ENCODE measurements at regions not wholly inside any gene's neighbourhood (a gene's known extent, or its start where the extent isn't known, plus 50 kb on each side); places are given as distances from the start of the nearest gene placed in this dataset.

DNA sequence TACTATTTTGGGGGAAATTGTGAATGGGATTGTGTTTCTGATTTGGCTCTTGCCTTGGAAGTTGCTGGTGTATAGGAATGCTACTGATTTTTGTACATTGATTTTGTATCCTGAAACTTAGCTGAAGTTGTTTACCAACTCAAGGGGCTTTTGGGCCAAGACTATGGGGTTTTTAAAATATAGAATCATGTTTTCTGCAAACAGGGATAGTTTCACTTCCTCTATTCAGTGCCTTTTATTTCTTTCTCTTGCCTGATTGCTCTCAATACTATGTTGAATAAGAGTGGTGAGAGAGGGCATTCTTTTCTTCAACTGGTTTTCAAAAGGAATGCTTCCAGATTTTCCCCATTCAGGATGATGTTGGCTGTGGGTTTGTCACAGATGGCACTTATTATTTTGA, 1383.8 kb upstream of the ACVR2A start:
- POLR2A ChIA-PET, result no interaction called here
- RAD21 ChIA-PET (ENCODE audit: low non-redundant PET in 1 of 2, low total read pairs in 2 of 2, uncharacterized antibody in 2 of 2, unreplicated experiment in 2 of 2), result no interaction called here

More for the DNA sequence above, 1383.8 kb upstream of the ACVR2A start:
- H3K9me2 ChIP-seq (ENCODE audit: insufficient read depth), result no peaks in the 10 kb centered on the region
- no peaks in the 10 kb centered on the region; the same call in 1 of the 2 replicates for H4K20me1 ChIP-seq (ENCODE audit: insufficient read depth)
- no TSS peak for BruUV-seq (replicated peaks)
- intact Hi-C loops (cut with micrococcal nuclease), result no loop called here
- H3K9ac ChIP-seq (ENCODE audit: low read length), result no peak overlapping the region
- no peak for TF ChIP-seq ZNF274 (IDR thresholded peaks at IDR 0.05; ENCODE audit: low read depth, low read length)
- no peak for TF ChIP-seq SRF (IDR thresholded peaks at IDR 0.05; ENCODE audit: low read depth)
- TF ChIP-seq POLR2A (IDR thresholded peaks at IDR 0.05; ENCODE audit: borderline replicate concordance, extremely low read depth, insufficient read depth, insufficient read length), result no peak
- TF ChIP-seq ELF1 (IDR thresholded peaks at IDR 0.05; ENCODE audit: borderline replicate concordance, low read depth), result no peak
- no peak for TF ChIP-seq EGR1 (IDR thresholded peaks at IDR 0.05; ENCODE audit: low read depth)
- TF ChIP-seq, protein P1, sequence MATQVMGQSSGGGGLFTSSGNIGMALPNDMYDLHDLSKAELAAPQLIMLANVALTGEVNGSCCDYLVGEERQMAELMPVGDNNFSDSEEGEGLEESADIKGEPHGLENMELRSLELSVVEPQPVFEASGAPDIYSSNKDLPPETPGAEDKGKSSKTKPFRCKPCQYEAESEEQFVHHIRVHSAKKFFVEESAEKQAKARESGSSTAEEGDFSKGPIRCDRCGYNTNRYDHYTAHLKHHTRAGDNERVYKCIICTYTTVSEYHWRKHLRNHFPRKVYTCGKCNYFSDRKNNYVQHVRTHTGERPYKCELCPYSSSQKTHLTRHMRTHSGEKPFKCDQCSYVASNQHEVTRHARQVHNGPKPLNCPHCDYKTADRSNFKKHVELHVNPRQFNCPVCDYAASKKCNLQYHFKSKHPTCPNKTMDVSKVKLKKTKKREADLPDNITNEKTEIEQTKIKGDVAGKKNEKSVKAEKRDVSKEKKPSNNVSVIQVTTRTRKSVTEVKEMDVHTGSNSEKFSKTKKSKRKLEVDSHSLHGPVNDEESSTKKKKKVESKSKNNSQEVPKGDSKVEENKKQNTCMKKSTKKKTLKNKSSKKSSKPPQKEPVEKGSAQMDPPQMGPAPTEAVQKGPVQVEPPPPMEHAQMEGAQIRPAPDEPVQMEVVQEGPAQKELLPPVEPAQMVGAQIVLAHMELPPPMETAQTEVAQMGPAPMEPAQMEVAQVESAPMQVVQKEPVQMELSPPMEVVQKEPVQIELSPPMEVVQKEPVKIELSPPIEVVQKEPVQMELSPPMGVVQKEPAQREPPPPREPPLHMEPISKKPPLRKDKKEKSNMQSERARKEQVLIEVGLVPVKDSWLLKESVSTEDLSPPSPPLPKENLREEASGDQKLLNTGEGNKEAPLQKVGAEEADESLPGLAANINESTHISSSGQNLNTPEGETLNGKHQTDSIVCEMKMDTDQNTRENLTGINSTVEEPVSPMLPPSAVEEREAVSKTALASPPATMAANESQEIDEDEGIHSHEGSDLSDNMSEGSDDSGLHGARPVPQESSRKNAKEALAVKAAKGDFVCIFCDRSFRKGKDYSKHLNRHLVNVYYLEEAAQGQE (IDR thresholded peaks at IDR 0.05; ENCODE audit: low read depth), result no peak
- no peak for TF ChIP-seq RAD21 (IDR thresholded peaks at IDR 0.05; ENCODE audit: low read depth)
- TF ChIP-seq SIN3A (IDR thresholded peaks at IDR 0.05; ENCODE audit: low read depth), result no peak
- H3K36me3 ChIP-seq (ENCODE audit: control insufficient read depth in 1 of 2, insufficient read depth in 2 of 2, low read length in 2 of 2), result no peaks in the 10 kb centered on the region
- no peaks in the 10 kb centered on the region for H3K4me1 ChIP-seq (ENCODE audit: control insufficient read depth in 1 of 2, insufficient read depth in 2 of 2, low read length in 2 of 2)
- H3K79me2 ChIP-seq (ENCODE audit: insufficient read depth, low read length), result no peaks in the 10 kb centered on the region
- no peak overlapping the region for H2AFZ ChIP-seq (ENCODE audit: low read depth, low read length, poor library complexity, severe bottlenecking)
- H3K27ac ChIP-seq (ENCODE audit: low read depth, low read length), result no peak overlapping the region
- CTCF ChIA-PET, result no interaction called here
- H3K4me3 ChIP-seq (replicated peaks in 1 of 2; ENCODE audit: low read depth in 1 of 2, low read length in 2 of 2), result no peak overlapping the region
- H3K4me2 ChIP-seq (ENCODE audit: low read length), result no peak overlapping the region
- ATAC-seq (no peak), DNase-seq (ENCODE audit: low read depth, low spot score) (no peak)
- H3K27me3 ChIP-seq (ENCODE audit: insufficient read depth, low read length), result no peaks in the 10 kb centered on the region
- peaks cover 0 to 4% of the 10 kb centered on the region in 2 experiments; a peak in 1 of 4 replicates for H3K9me3 ChIP-seq (ENCODE audit: control insufficient read depth in 1 of 2, insufficient read depth in 1 of 2, low read depth in 1 of 2, low read length in 2 of 2)
